Muscle of leg (tissue), 3 donors: ENCODE measurements at regions not wholly inside any gene's neighbourhood (a gene's known extent, or its start where the extent isn't known, plus 50 kb on each side); places are given as distances from the start of the nearest gene placed in this dataset.
A peak's percentile ranks its signal among the peaks of the same experiment; 100 is the strongest.
"Not testable (repeated sequence)": the region's sequence is repeated elsewhere in the genome, so short reads cannot be mapped to it uniquely, and the experiment has no call there.

Source experiments
- DNase-seq: peaks from one replicate; pipeline ENCODE4 v3.0.0; 2013
- H3K27ac ChIP-seq: one replicate; pipeline ENCODE4 v1.5.1; 2013; ENCODE audit warnings: mild to moderate bottlenecking, low read length, control low read depth
- H3K27me3 ChIP-seq: one replicate; pipeline ENCODE4 v1.6.1; 2013; ENCODE audit warnings: low read length; ENCODE audit not compliant: control insufficient read depth, insufficient read depth
- H3K36me3 ChIP-seq: one replicate; pipeline ENCODE4 v1.6.1; 2013; ENCODE audit warnings: low read length; ENCODE audit not compliant: control insufficient read depth, insufficient read depth
- H3K4me1 ChIP-seq: one replicate; pipeline ENCODE4 v1.6.1; 2013; ENCODE audit warnings: low read length; ENCODE audit not compliant: control insufficient read depth, insufficient read depth
- H3K4me3 ChIP-seq: one replicate; pipeline ENCODE4 v1.5.1; 2013; ENCODE audit warnings: low read length, control low read depth
- H3K9me3 ChIP-seq: replicated peaks from 2 replicates; pipeline ENCODE4 v1.6.1; 2013; ENCODE audit warnings: low read depth, low read length; ENCODE audit not compliant: control insufficient read depth
- WGBS: methylation state at CpG from one replicate; pipeline ENCODE4 v1.1.5; 2013; ENCODE audit warnings: missing lambda C conversion rate; ENCODE audit not compliant: insufficient coverage; 5-methylcytosine and 5-hydroxymethylcytosine counted together

DNA sequence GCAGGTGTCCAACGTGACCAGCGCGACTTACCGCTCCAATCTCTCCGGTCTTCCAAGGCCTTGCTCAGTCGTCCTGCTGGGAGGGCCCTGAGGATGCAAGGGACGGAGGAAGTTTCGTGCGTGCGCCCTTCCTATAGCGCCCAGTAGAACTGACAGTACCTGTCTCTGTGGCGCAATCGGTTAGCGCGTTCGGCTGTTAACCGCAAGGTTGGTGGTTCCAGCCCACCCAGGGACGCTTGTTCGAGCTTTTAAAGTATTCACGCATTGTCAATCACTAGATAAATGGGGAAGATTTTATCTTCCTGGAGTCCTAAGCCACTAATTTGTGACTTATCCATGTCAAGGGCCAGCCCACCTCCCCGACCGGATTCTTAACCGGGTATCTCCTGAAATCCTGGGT lies 141.1 kb upstream of the NOTCH2NLA start:
- not testable (repeated sequence) for H3K36me3 ChIP-seq, H3K4me1 ChIP-seq, H3K27me3 ChIP-seq, H3K27ac ChIP-seq, H3K9me3 ChIP-seq
- H3K4me3 ChIP-seq = peak overlapping the region; percentile 26
- DNase-seq = peak; percentile 61
- 0% methylated on average over 4 of the region's 23 CpGs for WGBS

DNA sequence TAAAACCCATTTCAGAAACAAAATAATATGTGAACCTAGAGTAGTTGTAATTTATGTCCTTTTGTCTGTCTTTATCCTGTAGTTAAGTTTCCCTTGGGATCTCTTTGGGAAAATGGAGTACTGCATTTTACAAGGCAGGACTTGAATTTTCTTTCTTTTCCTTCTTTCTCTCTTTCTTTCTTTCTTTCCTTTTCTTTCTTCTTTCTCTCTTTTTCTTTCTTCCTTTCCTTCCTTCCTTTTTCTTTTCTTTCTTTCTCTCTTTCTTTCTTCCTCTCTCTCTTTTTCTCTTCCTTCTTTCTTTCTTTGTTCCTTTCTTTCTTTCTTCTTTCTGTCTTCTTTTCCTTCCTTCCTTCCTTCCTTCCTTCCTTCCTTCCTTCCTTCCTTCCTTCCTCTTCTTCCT lies 126.6 kb upstream of the NOTCH2NLA start:
- H3K4me3 ChIP-seq, H3K27ac ChIP-seq, H3K9me3 ChIP-seq, H3K27me3 ChIP-seq, H3K4me1 ChIP-seq, H3K36me3 ChIP-seq, DNase-seq: not testable (repeated sequence)

DNA sequence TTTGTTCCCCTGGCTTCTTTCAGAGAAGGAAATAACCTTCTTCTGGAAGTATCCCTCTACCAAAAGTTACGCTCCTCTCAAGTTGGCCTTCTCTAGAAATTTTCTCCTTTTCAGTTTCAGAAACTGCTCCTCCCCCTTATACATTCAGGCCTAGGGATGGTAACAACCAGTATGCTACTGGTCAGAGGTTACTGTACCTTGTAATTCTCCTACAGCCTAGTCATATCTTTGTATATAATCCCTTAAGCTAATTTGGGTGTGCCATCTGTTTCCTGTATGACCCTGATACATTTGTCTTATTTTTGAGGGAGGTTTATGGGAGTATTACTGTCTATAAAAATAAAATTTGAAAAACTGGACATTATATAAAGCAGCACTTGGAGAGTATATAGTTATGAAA lies 98.0 kb upstream of the NOTCH2NLA start:
- WGBS = no CpG with 5 or more reads among the region's 1 CpG
- DNase-seq, H3K9me3 ChIP-seq, H3K27me3 ChIP-seq, H3K4me1 ChIP-seq, H3K36me3 ChIP-seq, H3K4me3 ChIP-seq, H3K27ac ChIP-seq: not testable (repeated sequence)

DNA sequence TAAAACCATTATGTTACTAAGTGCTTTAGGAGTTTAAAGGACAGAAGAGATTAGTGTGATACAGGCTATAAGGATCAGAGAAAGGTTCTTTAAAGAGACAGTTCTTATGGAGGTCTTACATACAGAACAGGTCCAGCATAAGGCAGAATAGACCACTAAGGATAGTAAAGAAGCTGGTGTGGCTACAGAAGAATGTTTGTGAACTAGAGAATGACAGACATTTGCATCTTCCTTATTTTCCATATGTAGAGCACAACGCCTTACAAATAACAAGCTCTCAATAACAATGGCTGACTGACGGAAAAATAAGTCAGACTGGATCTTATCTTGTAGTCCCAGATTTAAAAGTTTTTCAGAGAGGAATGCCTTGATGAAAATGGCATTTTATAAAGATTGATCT lies 95.6 kb upstream of the NOTCH2NLA start:
- H3K9me3 ChIP-seq, H3K27ac ChIP-seq, H3K4me3 ChIP-seq, DNase-seq, H3K36me3 ChIP-seq, H3K27me3 ChIP-seq, H3K4me1 ChIP-seq: not testable (repeated sequence)
- WGBS = no CpG with 5 or more reads among the region's 2 CpGs

DNA sequence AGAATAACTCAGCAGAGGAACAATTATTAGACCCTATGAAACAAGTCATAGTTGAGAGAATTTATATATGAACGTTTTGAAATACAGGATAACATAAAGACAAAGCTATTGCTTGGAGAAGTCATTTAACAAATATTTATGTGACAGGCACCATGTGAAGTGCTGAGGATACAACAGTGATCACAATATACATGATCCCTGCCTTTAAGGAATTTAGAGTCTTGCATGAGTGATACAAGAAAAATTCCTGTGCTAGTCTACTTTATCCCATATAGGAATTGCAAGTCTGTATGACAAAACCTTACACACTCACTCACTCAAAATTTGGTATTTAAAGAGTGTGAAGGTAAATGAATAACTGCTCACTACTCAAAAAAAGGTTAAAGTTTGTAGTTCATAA lies 94.5 kb upstream of the NOTCH2NLA start:
- H3K4me1 ChIP-seq, H3K4me3 ChIP-seq, H3K27ac ChIP-seq, H3K36me3 ChIP-seq, H3K9me3 ChIP-seq, DNase-seq, H3K27me3 ChIP-seq: not testable (repeated sequence)
- no CpG with 5 or more reads among the region's 1 CpG for WGBS

DNA sequence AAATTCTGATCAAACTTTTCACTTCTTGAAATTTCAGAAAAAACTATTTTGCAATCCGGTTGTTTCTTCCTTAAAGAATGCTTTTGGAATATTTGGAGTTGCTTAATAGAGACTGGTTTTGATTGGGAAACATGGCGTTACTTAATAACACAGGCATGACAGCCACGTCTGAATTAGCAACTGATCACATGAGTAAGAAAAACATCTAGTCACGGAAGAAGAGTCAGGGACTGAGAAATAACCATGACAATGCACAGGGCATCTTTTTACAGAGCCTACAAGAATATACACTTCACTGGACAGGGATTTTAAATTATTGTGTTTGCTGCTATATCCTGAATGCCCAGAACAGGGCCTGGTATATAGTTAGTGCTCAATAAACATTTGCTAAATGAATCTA lies 94.1 kb upstream of the NOTCH2NLA start:
- H3K4me3 ChIP-seq, H3K27ac ChIP-seq, H3K27me3 ChIP-seq, H3K36me3 ChIP-seq, DNase-seq, H3K4me1 ChIP-seq, H3K9me3 ChIP-seq: not testable (repeated sequence)
- WGBS = no CpG with 5 or more reads among the region's 4 CpGs

DNA sequence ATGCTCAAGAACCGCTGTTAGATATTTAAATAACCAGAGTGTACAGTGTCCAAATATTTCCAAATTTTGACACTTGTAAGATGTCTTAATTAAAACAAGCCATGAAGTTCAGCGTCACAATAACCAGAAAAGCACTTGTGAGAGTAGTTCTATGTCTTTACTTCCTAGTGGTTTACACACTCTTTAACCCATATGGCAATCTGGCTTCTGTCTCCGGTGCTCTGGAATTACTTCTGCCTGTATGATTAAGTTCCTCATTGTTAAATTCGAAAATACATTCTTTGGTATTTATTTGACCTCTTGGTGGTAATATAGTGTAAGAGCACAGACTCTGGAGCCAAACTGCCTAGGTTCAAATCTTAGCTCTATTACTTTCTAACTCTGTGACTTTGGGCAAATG lies 89.9 kb upstream of the NOTCH2NLA start:
- WGBS = no CpG with 5 or more reads among the region's 4 CpGs
- H3K36me3 ChIP-seq, H3K4me3 ChIP-seq, DNase-seq, H3K9me3 ChIP-seq, H3K4me1 ChIP-seq, H3K27ac ChIP-seq, H3K27me3 ChIP-seq: not testable (repeated sequence)

DNA sequence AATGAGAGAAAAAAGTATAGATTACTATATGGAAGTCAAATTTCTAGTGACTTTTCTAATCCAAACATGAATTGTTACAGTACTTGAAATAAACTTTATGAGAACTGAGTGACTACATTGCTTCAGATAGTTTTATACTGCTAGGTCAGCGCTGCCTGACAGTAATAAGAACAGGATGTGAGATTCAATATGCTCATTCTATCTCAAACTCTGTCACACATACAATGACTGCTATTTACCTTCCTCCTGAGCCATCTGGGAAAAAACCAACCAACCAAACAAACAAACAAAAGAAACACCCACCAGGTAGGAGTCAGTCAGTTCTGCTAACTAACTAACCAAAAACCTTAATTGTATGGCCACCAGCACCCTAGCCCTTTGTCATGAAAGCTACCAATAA lies 89.0 kb upstream of the NOTCH2NLA start:
- not testable (repeated sequence) for H3K9me3 ChIP-seq, H3K36me3 ChIP-seq, H3K4me3 ChIP-seq, DNase-seq, H3K27ac ChIP-seq, H3K4me1 ChIP-seq, H3K27me3 ChIP-seq
- no CpG with 5 or more reads among the region's 1 CpG for WGBS

DNA sequence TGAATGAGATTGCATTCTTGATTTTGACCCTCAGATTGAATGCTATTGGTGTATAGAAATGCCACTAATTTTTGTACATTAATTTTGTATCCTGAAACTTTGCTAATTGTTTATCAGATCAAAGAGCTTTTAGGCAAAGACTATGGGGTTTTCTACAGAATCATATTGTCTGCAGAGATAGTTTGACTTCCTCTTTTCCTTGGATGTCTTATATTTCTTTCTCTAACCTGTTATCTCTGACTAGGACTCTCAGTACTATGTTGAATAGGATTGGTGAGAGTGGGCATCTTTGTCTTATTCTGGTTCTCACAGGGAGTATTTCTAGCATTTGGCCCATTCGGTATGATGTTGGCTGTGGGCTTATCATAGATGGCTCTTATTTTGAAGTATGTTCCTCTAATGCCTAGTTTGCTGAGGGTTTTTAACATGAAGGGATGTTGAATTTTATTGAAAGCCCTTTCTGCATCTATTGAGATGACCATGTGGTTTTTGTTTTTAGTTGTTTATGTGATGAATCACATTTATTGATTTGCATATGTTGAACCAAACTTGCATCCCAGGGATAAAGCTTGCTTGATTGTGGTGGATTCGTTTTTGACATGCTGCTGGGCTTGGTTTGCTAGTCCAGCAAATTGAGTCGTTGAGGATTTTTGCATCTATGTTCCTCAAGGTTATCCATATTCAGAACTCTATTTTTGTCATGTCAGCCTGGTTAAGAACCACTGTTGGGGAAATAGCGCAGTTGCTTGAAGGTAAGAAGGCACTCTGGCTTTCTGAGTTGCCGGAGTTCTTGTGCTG lies 85.8 kb upstream of the NOTCH2NLA start:
- H3K9me3 ChIP-seq, H3K4me3 ChIP-seq, H3K4me1 ChIP-seq, H3K27me3 ChIP-seq, H3K36me3 ChIP-seq, DNase-seq, H3K27ac ChIP-seq: not testable (repeated sequence)
- no CpG with 5 or more reads among the region's 5 CpGs for WGBS

DNA sequence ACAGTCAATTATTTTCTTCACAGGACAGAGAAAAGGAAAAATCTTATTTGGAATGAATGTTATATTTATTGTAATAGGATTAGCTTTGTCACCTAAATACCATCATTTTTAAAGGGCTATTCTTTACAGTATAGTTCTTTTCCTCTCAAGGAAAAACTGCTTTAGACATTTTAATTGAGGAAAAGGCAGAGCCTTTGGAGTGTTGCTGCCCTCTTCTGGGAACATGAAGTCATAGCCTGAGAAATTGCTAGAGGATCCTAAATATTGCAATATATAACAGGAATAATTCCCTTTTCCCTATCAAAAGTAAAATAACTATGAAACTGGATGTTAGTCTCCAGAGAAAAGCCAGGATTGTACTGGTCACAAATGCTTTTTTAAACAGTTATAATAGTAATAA lies 81.8 kb upstream of the NOTCH2NLA start:
- H3K9me3 ChIP-seq, DNase-seq, H3K4me1 ChIP-seq, H3K27ac ChIP-seq, H3K27me3 ChIP-seq, H3K4me3 ChIP-seq, H3K36me3 ChIP-seq: not testable (repeated sequence)

DNA sequence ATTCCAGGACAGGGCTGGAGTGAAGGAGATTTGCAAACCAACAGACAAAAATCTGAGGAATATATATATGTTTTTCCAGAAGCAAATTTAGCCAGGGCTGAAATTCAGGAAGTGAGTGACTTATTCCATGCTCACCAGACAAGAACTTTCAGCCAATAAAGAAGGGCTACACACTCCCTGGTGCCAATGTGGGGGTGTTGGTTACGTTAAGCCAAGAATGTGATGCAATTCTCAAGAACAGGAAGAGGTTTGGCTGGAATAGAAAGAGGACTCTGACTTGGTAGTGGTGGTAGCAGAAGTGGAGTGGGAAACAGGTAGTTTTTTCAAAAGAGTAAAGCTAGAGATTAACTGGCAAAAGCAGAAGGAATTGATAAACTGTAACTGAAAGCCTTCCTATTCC lies 80.6 kb upstream of the NOTCH2NLA start:
- not testable (repeated sequence) for DNase-seq, H3K27ac ChIP-seq, H3K36me3 ChIP-seq, H3K4me1 ChIP-seq, H3K4me3 ChIP-seq, H3K9me3 ChIP-seq, H3K27me3 ChIP-seq
- no CpG with 5 or more reads among the region's 1 CpG for WGBS
